ENCODE measurements at regions not wholly inside any gene's neighbourhood (a gene's known extent, or its start where the extent isn't known, plus 50 kb on each side); places are given as distances from the start of the nearest gene placed in this dataset.

- peaks cover 0 to 6% (median 0%) of the 10 kb centered on the region in 4 donors for H3K9me3 ChIP-seq (ENCODE audit: control insufficient read depth in 4 of 4, insufficient read depth in 3 of 4, low read length in 3 of 4)
- no peak overlapping the region for H3K9ac ChIP-seq (ENCODE audit: insufficient read depth in 1 of 2, low read length in 2 of 2)
- WGBS, 2 donors = 81 to 86% methylated on average over 5 of the region's 5 CpGs
- no peak overlapping the region for H3K27ac ChIP-seq (ENCODE audit: low read depth in 1 of 2, low read length in 1 of 2)
- H3K4me1 ChIP-seq (ENCODE audit: control insufficient read depth in 5 of 5, insufficient read depth in 5 of 5, low read length in 5 of 5) = peaks cover 0 to 25% (median 0%) of the 10 kb centered on the region in 5 donors
- ATAC-seq (ENCODE audit: insufficient read depth, low FRiP score) (no peak), DNase-seq (no peak)
- H3K36me3 ChIP-seq (ENCODE audit: control insufficient read depth in 4 of 4, insufficient read depth in 4 of 4, low read length in 4 of 4) = no peaks in the 10 kb centered on the region
- no peak for TF ChIP-seq CTCF (IDR thresholded peaks at IDR 0.05; ENCODE audit: control extremely low read depth, extremely low read depth)
- no peak overlapping the region for H3K4me3 ChIP-seq
- no peaks in the 10 kb centered on the region for H3K27me3 ChIP-seq (ENCODE audit: control insufficient read depth in 3 of 3, insufficient read depth in 3 of 3, low read length in 2 of 3)
Observed at GRCh38 chr10:20963721-20964595, 66.8 kb upstream of the NEBL start.

- no peak for TF ChIP-seq CTCF (IDR thresholded peaks at IDR 0.05; ENCODE audit: control extremely low read depth, extremely low read depth)
- no peak overlapping the region for H3K4me3 ChIP-seq
- H3K27me3 ChIP-seq (ENCODE audit: control insufficient read depth in 3 of 3, insufficient read depth in 3 of 3, low read length in 2 of 3) = no peaks in the 10 kb centered on the region
- H3K4me1 ChIP-seq (ENCODE audit: control insufficient read depth in 5 of 5, insufficient read depth in 5 of 5, low read length in 5 of 5) = peaks cover 0 to 33% (median 1%) of the 10 kb centered on the region in 5 donors
- WGBS, 2 donors = 87 to 92% methylated on average over 3 of the region's 3 CpGs
- H3K27ac ChIP-seq (ENCODE audit: low read depth in 1 of 2, low read length in 1 of 2) = no peak overlapping the region
- ATAC-seq (ENCODE audit: insufficient read depth, low FRiP score) (no peak), DNase-seq (no peak)
- H3K36me3 ChIP-seq (ENCODE audit: control insufficient read depth in 4 of 4, insufficient read depth in 4 of 4, low read length in 4 of 4) = no peaks in the 10 kb centered on the region
- H3K9ac ChIP-seq (ENCODE audit: insufficient read depth in 1 of 2, low read length in 2 of 2) = no peak overlapping the region
- peaks cover 0 to 6% (median 0%) of the 10 kb centered on the region in 4 donors for H3K9me3 ChIP-seq (ENCODE audit: control insufficient read depth in 4 of 4, insufficient read depth in 3 of 4, low read length in 3 of 4)
Observed at GRCh38 chr10:20963056-20963455, 65.9 kb upstream of the NEBL start.

- peaks cover 0 to 41% (median 1%) of the 10 kb centered on the region in 5 donors for H3K4me1 ChIP-seq (ENCODE audit: control insufficient read depth in 5 of 5, insufficient read depth in 5 of 5, low read length in 5 of 5)
- no peak overlapping the region for H3K9ac ChIP-seq (ENCODE audit: insufficient read depth in 1 of 2, low read length in 2 of 2)
- WGBS, 2 donors = 80 to 81% methylated on average over 3 of the region's 3 CpGs
- no peaks in the 10 kb centered on the region for H3K27me3 ChIP-seq (ENCODE audit: control insufficient read depth in 3 of 3, insufficient read depth in 3 of 3, low read length in 2 of 3)
- ATAC-seq (ENCODE audit: insufficient read depth, low FRiP score) = no peak
- no peak overlapping the region for H3K4me3 ChIP-seq
- H3K27ac ChIP-seq (ENCODE audit: low read depth in 1 of 2, low read length in 1 of 2) = no peak overlapping the region
- no peak for TF ChIP-seq CTCF (IDR thresholded peaks at IDR 0.05; ENCODE audit: control extremely low read depth, extremely low read depth)
- no peaks in the 10 kb centered on the region for H3K36me3 ChIP-seq (ENCODE audit: control insufficient read depth in 4 of 4, insufficient read depth in 4 of 4, low read length in 4 of 4)
- DNase-seq = peak in 2 of 3 donors; percentile 76 to 80
- H3K9me3 ChIP-seq (ENCODE audit: control insufficient read depth in 4 of 4, insufficient read depth in 3 of 4, low read length in 3 of 4) = peaks cover 0 to 6% (median 0%) of the 10 kb centered on the region in 4 donors
Observed at GRCh38 chr10:20962165-20962564, 65.1 kb upstream of the NEBL start.

All from lung (tissue), 11 donors.